ENCODE measurements at regions not wholly inside any gene's neighbourhood (a gene's known extent, or its start where the extent isn't known, plus 50 kb on each side); places are given as distances from the start of the nearest gene placed in this dataset.

DNA sequence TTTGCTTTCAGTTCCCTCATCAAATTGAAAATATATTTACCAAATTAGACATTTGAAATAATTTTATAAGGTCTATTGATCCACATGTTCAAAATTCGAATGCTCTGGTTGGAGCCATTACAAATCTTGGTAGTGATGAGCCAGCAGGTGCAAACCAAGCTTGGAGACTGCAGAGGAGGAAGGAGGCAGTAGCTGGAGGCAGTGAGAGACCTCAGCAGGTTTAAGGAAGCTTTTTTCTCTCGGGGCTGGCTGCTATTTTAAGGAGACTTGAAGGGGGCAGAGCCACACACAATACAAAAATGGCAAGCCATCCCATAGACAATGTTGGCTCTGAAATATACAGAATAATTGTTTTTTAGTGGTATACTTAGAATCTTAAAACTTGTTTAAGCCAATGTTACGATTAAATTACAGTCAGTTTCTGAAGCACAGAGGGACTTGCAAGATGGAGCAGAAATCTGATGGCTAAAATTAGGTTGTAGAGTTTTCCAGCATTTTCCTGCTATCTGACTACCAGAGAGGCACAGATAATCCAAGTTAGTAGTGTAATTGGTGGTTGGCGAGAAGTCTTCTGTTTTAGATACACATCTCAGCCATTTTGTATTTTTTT lies 185.8 kb downstream of the SNX10 start:
- TF ChIP-seq EZH2phosphoT487 (IDR thresholded peaks at IDR 0.05; ENCODE audit: low read depth, severe bottlenecking, unreplicated experiment): no peak
- TF ChIP-seq, protein P1, sequence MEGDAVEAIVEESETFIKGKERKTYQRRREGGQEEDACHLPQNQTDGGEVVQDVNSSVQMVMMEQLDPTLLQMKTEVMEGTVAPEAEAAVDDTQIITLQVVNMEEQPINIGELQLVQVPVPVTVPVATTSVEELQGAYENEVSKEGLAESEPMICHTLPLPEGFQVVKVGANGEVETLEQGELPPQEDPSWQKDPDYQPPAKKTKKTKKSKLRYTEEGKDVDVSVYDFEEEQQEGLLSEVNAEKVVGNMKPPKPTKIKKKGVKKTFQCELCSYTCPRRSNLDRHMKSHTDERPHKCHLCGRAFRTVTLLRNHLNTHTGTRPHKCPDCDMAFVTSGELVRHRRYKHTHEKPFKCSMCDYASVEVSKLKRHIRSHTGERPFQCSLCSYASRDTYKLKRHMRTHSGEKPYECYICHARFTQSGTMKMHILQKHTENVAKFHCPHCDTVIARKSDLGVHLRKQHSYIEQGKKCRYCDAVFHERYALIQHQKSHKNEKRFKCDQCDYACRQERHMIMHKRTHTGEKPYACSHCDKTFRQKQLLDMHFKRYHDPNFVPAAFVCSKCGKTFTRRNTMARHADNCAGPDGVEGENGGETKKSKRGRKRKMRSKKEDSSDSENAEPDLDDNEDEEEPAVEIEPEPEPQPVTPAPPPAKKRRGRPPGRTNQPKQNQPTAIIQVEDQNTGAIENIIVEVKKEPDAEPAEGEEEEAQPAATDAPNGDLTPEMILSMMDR (IDR thresholded peaks at IDR 0.05; ENCODE audit: poor library complexity): no peak
- TF ChIP-seq EZH2 (IDR thresholded peaks at IDR 0.05; ENCODE audit: borderline replicate concordance): no peak
- no peaks in the 10 kb centered on the region for H3K9me2 ChIP-seq (replicated peaks; ENCODE audit: insufficient read depth)
- no peak overlapping the region for H2AFZ ChIP-seq
- no peaks in the 10 kb centered on the region for H3K36me3 ChIP-seq (replicated peaks; ENCODE audit: insufficient read depth, low read depth)
- H4K20me1 ChIP-seq (ENCODE audit: insufficient read depth, poor library complexity, severe bottlenecking): no peaks in the 10 kb centered on the region
- no peaks in the 10 kb centered on the region for H3K4me1 ChIP-seq (ENCODE audit: insufficient read depth)
- no peak overlapping the region for H3K4me3 ChIP-seq
- DNase-seq (ENCODE audit: low spot score): no peak
- H3K9me3 ChIP-seq (ENCODE audit: low read depth): no peaks in the 10 kb centered on the region
- no peak overlapping the region for H3K27ac ChIP-seq
- 73% methylated on average over 4 of the region's 4 CpGs for WGBS (ENCODE audit: low lambda C conversion rate, missing lambda C conversion rate)
- H3K27me3 ChIP-seq: no peaks in the 10 kb centered on the region
- H3K4me2 ChIP-seq: no peak overlapping the region
- H3K79me2 ChIP-seq: no peaks in the 10 kb centered on the region

DNA sequence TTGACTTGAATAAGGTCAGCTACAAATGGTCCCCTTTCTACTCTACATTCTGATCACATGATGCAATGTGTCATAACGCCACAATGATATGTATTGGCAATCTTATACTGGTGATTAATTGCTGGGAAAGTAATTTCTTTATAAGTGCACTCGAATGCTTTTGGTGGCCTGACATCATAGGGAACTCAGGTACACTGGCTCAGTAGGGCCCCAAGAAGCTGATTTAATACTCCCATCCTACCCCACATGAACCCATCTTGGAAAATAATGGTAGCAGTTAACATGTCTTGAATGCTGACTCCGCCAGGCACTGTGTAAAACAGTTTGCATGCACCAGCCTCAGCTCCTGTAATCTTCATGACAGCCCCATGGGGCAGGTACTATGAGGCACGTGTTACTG lies 186.9 kb downstream of the SNX10 start:
- Histone ChIP-seq H3K27ac (no peak overlapping the region), H3K4me2 (no peak overlapping the region), H3K9me2 (replicated peaks; ENCODE audit: insufficient read depth) (no peaks in the 10 kb centered on the region), H3K36me3 (replicated peaks; ENCODE audit: insufficient read depth, low read depth) (no peaks in the 10 kb centered on the region), H2AFZ (no peak overlapping the region), H4K20me1 (ENCODE audit: insufficient read depth, poor library complexity, severe bottlenecking) (no peaks in the 10 kb centered on the region), H3K4me3 (no peak overlapping the region), H3K27me3 (no peaks in the 10 kb centered on the region), H3K9me3 (ENCODE audit: low read depth) (no peaks in the 10 kb centered on the region), H3K4me1 (ENCODE audit: insufficient read depth) (no peaks in the 10 kb centered on the region), H3K79me2 (no peaks in the 10 kb centered on the region)
- 89% methylated on average over 4 of the region's 4 CpGs for WGBS (ENCODE audit: low lambda C conversion rate, missing lambda C conversion rate)
- no peak for DNase-seq (ENCODE audit: low spot score)
- TF ChIP-seq, protein P1 (IDR thresholded peaks at IDR 0.05; ENCODE audit: poor library complexity): no peak
- TF ChIP-seq EZH2phosphoT487 (IDR thresholded peaks at IDR 0.05; ENCODE audit: low read depth, severe bottlenecking, unreplicated experiment): no peak
- no peak for TF ChIP-seq EZH2 (IDR thresholded peaks at IDR 0.05; ENCODE audit: borderline replicate concordance)

DNA sequence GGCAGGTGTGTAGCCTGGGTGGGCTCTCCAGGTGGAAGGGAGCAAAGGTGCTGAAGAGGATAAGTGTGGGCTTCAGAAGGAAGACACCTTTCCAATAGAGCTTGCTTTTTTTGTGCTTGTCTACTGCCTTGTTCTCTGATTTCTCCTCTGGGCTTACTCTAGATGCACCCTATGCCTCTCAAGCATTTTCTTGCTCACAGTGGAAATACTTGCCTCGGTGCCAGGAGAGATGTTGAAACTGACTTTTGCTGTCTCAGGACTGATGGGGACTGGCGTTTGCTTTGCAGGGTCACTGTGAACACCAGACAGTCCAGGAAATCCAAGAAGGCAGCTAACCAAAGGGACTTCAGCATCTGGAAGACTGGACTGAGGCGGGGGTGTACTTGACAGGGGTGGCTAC lies 187.9 kb downstream of the SNX10 start:
- Histone ChIP-seq H3K4me2 (no peak overlapping the region), H3K4me3 (no peak overlapping the region), H3K27ac (no peak overlapping the region), H3K9me2 (replicated peaks; ENCODE audit: insufficient read depth) (no peaks in the 10 kb centered on the region), H3K36me3 (replicated peaks; ENCODE audit: insufficient read depth, low read depth) (no peaks in the 10 kb centered on the region), H3K4me1 (ENCODE audit: insufficient read depth) (no peaks in the 10 kb centered on the region), H3K9me3 (ENCODE audit: low read depth) (no peaks in the 10 kb centered on the region), H4K20me1 (ENCODE audit: insufficient read depth, poor library complexity, severe bottlenecking) (no peaks in the 10 kb centered on the region), H3K79me2 (no peaks in the 10 kb centered on the region), H2AFZ (no peak overlapping the region), H3K27me3 (no peaks in the 10 kb centered on the region)
- DNase-seq (ENCODE audit: low spot score): no peak
- 73% methylated on average over 3 of the region's 3 CpGs for WGBS (ENCODE audit: low lambda C conversion rate, missing lambda C conversion rate)
- no peak for TF ChIP-seq EZH2phosphoT487 (IDR thresholded peaks at IDR 0.05; ENCODE audit: low read depth, severe bottlenecking, unreplicated experiment)
- TF ChIP-seq EZH2 (IDR thresholded peaks at IDR 0.05; ENCODE audit: borderline replicate concordance): no peak
- TF ChIP-seq, protein P1 (IDR thresholded peaks at IDR 0.05; ENCODE audit: poor library complexity): no peak

All from hepatocyte (in vitro differentiated cells).